Coronary artery (tissue), 2 donors: ENCODE measurements at regions not wholly inside any gene's neighbourhood (a gene's known extent, or its start where the extent isn't known, plus 50 kb on each side); places are given as distances from the start of the nearest gene placed in this dataset.

Experiments used
- DNase-seq: peaks from one replicate; pipeline ENCODE4 v3.0.0-alpha.2; 2017; ENCODE audit warnings: low spot score
- H3K27ac ChIP-seq, 2 donors: fragments of 200-600 bp; sonication (generic); one replicate each; pipeline ENCODE4 v1.5.1; 2016 to 2019
- H3K4me3 ChIP-seq: fragments of 200-600 bp; sonication (generic); 2 replicates; pipeline ENCODE4 v1.5.1; 2016; ENCODE audit warnings: mild to moderate bottlenecking, moderate library complexity
- TF ChIP-seq, protein P1 (sequence below): fragments of 200-600 bp; sonication (generic); IDR thresholded peaks from one replicate; pipeline ENCODE4 v1.5.1; 2019; ENCODE audit warnings: antibody characterized with exemption

GRCh38 chr18:41207706-41208105, 747.3 kb upstream of the PIK3C3 start:
- TF ChIP-seq, protein P1, sequence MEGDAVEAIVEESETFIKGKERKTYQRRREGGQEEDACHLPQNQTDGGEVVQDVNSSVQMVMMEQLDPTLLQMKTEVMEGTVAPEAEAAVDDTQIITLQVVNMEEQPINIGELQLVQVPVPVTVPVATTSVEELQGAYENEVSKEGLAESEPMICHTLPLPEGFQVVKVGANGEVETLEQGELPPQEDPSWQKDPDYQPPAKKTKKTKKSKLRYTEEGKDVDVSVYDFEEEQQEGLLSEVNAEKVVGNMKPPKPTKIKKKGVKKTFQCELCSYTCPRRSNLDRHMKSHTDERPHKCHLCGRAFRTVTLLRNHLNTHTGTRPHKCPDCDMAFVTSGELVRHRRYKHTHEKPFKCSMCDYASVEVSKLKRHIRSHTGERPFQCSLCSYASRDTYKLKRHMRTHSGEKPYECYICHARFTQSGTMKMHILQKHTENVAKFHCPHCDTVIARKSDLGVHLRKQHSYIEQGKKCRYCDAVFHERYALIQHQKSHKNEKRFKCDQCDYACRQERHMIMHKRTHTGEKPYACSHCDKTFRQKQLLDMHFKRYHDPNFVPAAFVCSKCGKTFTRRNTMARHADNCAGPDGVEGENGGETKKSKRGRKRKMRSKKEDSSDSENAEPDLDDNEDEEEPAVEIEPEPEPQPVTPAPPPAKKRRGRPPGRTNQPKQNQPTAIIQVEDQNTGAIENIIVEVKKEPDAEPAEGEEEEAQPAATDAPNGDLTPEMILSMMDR, result no peak
- no peak overlapping the region for H3K4me3 ChIP-seq
- DNase-seq, result no peak
- H3K27ac ChIP-seq, result no peak overlapping the region

DNA sequence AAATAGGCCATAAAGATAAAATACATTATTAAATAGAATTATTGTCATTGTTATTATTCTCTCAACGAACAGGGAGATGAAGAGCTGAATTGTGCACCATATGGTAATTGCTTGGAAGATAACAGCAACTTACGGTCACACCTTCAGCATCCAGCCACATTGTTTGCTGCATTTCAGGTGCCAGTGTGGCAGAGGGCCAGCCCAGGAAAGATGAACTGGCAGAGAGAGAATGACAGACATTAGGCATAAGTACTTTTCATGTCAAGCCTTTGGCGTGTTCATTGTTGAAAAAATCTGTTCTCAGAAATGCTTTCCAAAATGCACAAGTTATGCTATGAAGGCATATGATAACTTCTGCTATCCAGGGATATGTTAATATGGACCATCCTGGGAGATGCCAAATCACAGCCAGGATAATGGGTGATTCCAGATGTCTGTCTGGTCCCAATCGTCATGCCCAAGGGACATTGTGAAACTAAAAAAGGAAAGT, 748.6 kb upstream of the PIK3C3 start:
- TF ChIP-seq, protein P1, result no peak
- DNase-seq, result no peak
- Histone ChIP-seq H3K27ac (no peak overlapping the region), H3K4me3 (no peak overlapping the region)

DNA sequence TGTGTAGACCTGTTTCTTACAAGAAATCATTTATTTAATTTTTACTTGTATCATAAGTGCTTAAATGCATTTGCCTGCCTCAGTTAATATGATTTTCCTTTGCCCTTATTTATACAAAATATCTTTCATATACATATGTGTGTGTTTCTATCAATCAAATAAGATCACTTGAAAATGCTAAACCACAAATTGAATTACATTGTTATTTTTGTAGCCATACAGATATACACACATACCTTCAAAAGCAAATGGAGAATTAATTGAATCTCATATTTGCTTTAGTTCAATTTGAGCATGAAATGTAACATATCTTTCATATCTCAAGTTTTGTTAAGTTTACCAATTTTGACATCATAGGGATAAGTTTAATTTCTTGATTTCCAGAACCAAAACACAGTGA, 755.8 kb upstream of the PIK3C3 start:
- no peak for DNase-seq
- no peak overlapping the region for H3K27ac ChIP-seq
- TF ChIP-seq, protein P1, result no peak

GRCh38 chr18:41197967-41198366, 757.1 kb upstream of the PIK3C3 start:
- H3K4me3 ChIP-seq, result no peak overlapping the region
- TF ChIP-seq, protein P1, result no peak
- H3K27ac ChIP-seq, result no peak overlapping the region
- no peak for DNase-seq

More for the DNA sequence above, 755.8 kb upstream of the PIK3C3 start:
- H3K4me3 ChIP-seq, result no peak overlapping the region

- TF ChIP-seq, protein P1, result no peak
- Histone ChIP-seq H3K27ac (no peak overlapping the region), H3K4me3 (no peak overlapping the region)
- no peak for DNase-seq
Measured at GRCh38 chr18:41170346-41170745, 784.7 kb upstream of the PIK3C3 start.

DNA sequence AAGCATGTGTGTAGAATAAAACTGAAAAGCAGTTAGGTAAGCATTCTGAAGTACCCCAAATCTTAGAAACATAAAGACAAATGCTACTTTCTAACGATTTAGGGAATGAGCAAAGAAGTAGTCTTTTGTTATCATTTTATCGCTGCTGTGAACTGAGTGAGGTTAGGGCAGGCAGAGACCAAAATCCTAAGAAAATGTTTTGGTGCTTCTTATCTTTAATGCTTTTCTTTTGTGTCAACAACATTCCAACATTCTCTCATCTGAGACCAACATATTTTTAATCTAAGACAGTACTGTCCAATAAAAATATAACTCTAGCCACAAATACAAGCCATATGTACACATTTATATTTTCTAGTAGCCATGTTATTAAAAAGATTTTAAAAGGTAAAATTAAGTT, 789.4 kb upstream of the PIK3C3 start:
- DNase-seq, result no peak
- TF ChIP-seq, protein P1, result no peak
- H3K27ac ChIP-seq, result no peak overlapping the region
- H3K4me3 ChIP-seq, result no peak overlapping the region

DNA sequence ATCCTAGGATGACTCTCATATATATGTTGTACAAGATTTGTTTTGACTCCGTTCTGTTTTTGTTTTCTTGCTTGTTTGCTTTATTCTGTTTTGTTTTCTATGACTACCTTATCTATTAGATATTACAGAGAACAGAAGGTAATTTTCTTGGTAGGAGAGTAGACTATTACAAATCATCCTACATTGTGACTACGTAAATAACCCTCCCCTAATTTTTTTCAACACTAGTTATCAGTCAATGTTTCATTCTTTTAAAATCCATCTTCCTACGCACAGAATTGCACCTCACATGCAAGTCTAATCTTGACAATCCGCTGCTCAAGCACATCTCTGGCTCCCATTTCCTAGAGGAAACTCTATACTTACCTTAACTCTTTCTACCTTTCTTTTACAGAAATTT, 792.3 kb upstream of the PIK3C3 start:
- Histone ChIP-seq H3K4me3 (no peak overlapping the region), H3K27ac (no peak overlapping the region)
- TF ChIP-seq, protein P1, result no peak
- DNase-seq, result no peak
